SKM-1 (cell line): ENCODE measurements at regions not wholly inside any gene's neighbourhood (a gene's known extent, or its start where the extent isn't known, plus 50 kb on each side); places are given as distances from the start of the nearest gene placed in this dataset.

Experiments
- DNase-seq: peaks from one replicate; lab custom pipeline; 2025; ENCODE audit not compliant: unreplicated experiment; lab: John Stamatoyannopoulos, UW

DNA sequence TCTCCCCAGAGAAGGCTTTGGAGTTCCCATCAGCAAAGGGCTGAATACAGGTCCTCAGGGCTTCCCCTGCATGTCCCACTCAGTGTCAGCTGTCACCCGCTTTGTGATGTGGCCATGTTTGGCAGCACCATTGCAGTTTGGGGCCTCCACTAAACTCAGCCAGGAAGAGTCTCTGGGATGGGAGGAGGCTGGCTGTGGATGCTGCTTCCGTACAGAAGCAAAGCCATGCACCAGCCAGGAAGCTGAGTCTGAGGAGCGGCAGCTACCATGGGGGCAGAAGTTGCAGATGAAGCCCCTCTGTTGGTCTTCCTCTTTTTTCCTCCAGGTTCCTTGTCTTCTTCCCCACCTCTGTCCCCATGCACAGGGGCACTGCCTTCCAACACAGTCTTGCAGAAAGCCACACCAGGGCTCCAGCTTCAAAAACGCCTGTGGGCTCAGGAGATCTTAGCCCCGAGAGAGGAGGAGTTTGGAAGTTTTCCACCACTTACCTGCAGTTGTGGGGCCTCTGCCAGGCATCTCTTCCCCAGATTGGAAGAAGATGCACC lies 416.8 kb downstream of the NPHP4 start:
- DNase-seq: no peak

DNA sequence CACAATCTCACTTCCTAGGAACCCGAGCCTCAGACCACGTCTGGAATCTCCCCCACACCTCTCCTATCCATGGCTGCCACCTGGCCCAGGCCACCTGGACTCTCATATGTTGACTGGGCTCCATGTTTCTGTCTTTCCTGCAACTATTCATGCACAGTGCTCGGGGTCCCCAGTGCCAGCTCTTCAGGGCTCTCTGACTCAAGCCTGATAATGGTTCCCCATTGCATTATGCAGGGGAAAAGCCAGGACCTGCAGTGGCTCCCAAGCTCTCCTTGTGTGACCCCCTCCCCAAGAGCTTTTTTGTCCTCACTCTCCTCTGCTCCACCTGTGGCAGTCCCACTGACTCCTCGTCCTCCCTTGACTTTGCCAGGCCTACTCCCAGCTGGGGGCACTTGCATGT lies 417.6 kb downstream of the NPHP4 start:
- no peak for DNase-seq

- no peak for DNase-seq
Observed at GRCh38 chr1:5572794-5573193, 419.4 kb downstream of the NPHP4 start.

DNA sequence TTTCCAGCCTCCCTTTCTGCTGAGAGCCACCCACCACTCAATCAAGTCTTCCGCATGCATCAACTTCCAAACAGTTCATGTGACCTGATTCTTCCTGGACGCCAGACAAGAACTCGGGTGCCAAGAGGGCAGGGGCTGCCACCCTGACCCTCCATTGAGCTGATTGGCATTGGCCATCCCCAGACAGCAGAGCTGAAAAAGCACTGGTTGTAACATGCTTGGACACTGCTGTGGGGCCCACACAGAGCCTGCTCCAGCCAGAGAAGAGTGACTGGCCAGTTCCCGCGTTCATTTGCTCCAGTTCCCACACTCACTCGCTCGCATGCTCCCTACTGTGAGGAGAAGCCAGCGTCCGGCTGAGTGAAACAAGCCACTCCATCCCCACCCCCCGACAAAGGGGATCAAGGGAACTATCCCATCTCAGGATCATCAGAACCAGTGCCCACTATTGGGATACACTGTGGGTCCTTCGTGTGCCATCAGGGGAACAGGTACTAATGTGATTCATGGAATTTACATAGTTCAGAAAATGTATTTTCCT lies 420.3 kb downstream of the NPHP4 start:
- no peak for DNase-seq

DNA sequence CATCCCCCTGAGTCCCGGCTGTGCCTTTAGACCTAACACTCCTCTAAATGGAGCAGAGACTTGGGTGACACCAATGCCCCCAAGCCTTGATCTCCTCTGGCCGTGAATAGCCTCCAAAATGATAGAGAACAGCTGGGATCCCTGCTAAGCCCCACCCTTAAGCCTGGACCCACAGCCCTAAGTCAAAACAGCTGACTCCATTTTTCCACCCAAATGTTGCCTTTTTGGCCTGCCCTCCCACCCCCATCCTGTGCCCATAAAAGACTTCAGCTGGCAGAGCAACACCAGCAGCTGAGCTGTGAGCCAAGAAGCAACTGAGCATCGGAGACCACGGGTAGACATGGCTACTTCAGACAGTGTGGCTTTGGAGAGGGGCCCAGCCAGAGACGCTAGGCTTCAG lies 420.8 kb downstream of the NPHP4 start:
- DNase-seq: no peak

DNA sequence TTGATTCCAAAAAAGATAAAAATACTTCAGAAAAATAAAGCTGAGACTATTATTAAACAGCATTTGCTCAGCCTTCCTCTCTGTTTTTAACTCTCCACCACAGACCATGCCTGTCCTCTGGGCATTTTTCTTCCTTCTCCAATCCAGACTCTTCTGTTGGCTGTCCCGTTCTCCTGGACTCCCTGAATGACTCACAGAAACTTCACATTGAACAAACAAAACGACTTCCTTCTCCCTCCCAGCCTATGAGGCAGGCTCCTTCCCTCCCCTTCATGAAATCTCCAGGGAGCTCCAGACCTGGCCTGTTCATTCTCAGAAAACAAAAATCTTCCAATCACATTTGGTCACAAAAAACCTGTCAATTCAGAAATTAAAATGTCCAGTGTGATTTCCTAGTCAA lies 421.3 kb downstream of the NPHP4 start:
- no peak for DNase-seq

DNA sequence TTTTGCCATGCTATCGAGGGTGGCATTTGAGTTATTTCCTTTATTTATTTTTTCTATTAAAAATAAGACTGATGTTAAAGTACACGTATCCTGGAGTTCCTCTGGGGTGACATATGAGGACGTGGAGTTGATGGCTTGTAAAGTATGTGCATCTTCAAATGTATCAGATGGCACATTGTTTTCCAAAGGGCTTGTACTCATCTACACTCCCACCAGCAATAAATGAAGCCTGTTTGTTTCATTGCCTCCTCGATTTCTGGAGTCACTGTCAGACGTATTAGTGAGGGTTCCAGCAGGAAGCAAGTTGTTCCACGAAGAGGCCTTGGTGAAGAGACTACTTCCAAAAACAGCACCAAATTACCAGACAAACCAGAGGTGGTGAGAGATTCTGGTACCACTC lies 423.9 kb downstream of the NPHP4 start:
- no peak for DNase-seq

- no peak for DNase-seq
Observed at GRCh38 chr1:5567839-5568238, 424.4 kb downstream of the NPHP4 start.

GRCh38 chr1:5566924-5567323 lies 425.3 kb downstream of the NPHP4 start:
- DNase-seq: no peak

- DNase-seq: no peak
Observed at GRCh38 chr1:5565281-5566125, 426.7 kb downstream of the NPHP4 start.

DNA sequence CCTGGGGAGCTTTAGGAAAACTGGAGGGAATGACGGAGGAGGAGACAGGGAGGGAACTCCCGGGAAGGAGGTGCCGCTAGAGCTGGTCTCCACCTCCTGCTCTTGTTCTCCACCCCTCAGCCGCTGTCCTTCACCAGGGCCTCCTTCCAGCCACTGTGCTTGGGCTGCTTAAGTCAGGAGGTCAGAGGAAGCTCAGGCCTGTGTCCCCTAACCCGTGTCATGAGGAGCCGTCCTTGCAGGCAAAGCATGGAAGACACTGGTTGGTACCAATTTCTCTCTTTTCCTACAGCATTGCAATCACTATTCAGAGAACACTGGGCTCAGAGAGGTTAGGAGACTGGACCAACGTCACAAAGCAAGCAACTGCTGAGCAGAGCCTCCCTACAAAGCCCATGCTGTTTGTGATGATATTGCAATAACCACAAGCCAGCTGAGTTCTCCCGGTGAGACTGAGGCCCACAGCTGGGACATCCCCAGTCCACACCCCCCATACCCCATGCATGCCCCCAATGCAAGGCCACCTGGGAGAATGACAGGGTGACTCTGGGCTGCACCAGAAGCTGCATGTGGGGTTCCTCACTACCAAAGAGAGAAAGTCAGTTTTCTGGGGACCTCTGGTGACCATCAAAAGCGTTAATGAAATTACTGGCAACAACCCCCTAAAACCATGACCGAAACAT lies 427.5 kb downstream of the NPHP4 start:
- no peak for DNase-seq

- DNase-seq: no peak
Observed at GRCh38 chr1:5563861-5564577, 428.2 kb downstream of the NPHP4 start.

DNA sequence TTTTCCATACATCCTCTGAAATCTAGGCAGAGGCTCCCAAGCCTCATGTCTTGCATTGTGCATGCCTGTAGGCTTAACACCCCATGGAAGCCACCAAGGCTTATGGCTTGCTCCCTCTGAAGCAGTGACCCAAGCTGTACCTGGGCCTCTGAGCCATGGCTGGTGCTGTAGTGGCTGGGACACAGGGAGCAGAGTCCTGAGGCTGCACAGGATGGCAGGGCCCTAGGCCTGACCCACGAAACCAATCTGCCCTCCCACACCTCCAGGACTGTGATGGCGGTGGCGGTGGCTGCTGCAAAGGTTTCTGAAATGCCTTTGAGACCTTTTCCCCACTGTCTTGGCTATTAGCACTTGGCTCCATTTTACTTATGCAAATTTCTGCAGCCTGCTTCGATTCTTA lies 429.5 kb downstream of the NPHP4 start:
- DNase-seq: no peak

DNA sequence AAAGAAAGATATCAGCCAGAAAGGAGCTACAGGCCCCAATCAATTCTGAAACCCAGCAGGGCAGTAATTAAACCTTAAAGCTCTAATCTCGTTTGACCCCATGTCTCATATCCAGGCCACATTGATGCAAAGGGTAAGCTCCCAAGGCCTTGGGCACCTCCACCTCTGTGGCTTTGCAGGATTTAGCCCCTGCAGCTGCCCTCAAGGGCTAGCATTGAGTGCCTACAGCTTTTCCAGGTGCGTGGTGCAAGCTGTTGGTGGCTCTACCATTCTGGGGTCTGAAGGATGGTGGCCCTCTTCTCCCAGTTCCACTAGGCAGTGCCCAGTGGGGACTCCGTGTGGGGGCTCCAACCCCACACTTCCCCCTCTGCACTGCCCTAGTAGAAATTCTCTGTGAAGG lies 429.9 kb downstream of the NPHP4 start:
- DNase-seq: no peak

GRCh38 chr1:5559078-5559477 lies 433.1 kb downstream of the NPHP4 start:
- DNase-seq: no peak

DNA sequence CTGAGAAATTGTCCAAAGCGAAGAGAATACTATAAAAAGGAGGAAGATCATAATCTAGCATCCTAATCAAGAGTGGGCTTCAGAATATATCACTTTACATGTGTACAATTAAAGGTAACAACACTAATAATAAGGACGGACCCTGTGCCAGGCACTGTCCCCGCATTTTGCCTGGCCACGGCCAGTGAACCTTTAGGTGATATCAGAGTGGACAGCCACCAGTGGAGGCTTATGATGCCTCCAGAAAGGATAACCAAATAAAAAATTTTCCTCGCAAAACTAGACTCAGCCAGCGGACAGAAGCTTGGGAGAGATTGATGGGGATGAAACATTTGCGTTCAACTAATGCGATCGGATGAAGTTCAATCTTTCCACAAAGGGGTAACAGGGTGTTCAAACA lies 436.4 kb downstream of the NPHP4 start:
- DNase-seq: no peak

GRCh38 chr1:5554784-5555183 lies 437.4 kb downstream of the NPHP4 start:
- DNase-seq: no peak

DNA sequence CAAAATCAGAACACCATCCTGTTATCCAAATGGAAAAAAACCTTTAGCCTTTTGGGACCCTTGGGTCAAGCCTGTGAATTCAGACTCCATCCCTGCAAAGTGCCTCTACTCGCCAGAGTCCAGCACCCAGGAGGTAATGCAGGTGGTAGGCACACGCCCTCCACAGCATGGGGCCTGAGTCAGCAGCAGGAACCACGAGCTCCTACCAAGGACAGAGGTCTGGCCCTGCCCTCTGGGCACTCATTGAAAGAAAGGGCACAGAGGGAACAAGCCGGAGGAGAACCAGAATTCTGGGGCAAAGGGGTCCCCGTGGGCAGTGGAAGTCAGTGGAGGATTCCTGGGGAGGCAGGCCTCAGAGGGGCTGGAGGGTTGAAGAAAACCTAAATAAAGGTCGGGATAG lies 438.1 kb downstream of the NPHP4 start:
- no peak for DNase-seq

GRCh38 chr1:5552787-5553484 lies 439.3 kb downstream of the NPHP4 start:
- DNase-seq: no peak

- no peak for DNase-seq
Observed at GRCh38 chr1:5551274-5551975, 440.8 kb downstream of the NPHP4 start.
